ENCODE measurements at regions not wholly inside any gene's neighbourhood (a gene's known extent, or its start where the extent isn't known, plus 50 kb on each side); places are given as distances from the start of the nearest gene placed in this dataset.
A peak's percentile ranks its signal among the peaks of the same experiment; 100 is the strongest.

DNA sequence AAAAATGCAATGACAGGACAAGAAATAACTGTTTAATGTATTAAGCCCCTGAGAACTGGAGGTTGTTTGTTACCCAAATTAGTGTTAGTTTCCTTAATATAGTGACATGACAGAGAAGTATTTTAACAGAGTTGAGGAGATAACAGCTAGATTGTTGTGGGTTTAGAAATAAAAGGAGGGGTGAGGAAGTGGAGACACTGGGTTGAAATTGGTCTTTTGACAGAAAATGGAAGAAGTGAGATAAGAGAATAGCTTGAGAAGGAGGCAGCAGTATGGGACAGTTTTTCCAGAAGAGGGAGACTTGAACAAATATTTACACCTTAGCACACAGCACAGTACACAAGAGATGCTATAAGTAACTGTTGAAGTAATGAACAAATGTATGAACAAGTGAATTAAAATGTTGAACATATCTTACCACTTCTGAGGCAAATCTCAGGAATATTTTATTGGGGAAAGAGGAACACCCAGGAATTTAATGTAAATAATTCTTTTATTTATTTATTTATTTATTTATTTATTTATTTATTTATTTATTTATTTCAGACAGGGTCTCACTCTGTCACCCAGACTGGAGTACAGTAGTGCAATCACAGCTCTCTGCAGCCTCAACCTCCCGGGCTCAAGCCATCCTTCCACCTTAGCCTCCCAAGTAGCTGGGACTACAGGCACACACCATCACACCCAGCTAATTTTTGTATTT lies 58.0 kb upstream of the EGFL6 start:
- Histone ChIP-seq H3K4me1 (ENCODE audit: insufficient read depth, low read length) (no peaks in the 10 kb centered on the region), H3K36me3 (ENCODE audit: insufficient read depth, low read length) (no peaks in the 10 kb centered on the region), H3K9me3 (ENCODE audit: control insufficient read depth in 1 of 2, insufficient read depth in 1 of 2, low read length in 2 of 2) (no peaks in the 10 kb centered on the region), H3K4me3 (ENCODE audit: low read length) (no peak overlapping the region), H3K27me3 (ENCODE audit: control insufficient read depth in 1 of 2, insufficient read depth in 2 of 2, low read length in 2 of 2) (no peaks in the 10 kb centered on the region), H3K27ac (ENCODE audit: low read depth in 1 of 2, low read length in 2 of 2) (no peak overlapping the region)
- Mint-ChIP-seq H3K36me3 (ENCODE audit: low read depth) (no peaks in the 10 kb centered on the region), H3K27me3 (no peaks in the 10 kb centered on the region), H3K4me3 (no peak overlapping the region), H3K4me1 (ENCODE audit: low read depth) (no peaks in the 10 kb centered on the region), H3K9me3 (no peaks in the 10 kb centered on the region), H3K27ac (no peak overlapping the region)
- no peak for DNase-seq
- ATAC-seq (ENCODE audit: poor library complexity) = no peak
- TF ChIP-seq, protein P1, sequence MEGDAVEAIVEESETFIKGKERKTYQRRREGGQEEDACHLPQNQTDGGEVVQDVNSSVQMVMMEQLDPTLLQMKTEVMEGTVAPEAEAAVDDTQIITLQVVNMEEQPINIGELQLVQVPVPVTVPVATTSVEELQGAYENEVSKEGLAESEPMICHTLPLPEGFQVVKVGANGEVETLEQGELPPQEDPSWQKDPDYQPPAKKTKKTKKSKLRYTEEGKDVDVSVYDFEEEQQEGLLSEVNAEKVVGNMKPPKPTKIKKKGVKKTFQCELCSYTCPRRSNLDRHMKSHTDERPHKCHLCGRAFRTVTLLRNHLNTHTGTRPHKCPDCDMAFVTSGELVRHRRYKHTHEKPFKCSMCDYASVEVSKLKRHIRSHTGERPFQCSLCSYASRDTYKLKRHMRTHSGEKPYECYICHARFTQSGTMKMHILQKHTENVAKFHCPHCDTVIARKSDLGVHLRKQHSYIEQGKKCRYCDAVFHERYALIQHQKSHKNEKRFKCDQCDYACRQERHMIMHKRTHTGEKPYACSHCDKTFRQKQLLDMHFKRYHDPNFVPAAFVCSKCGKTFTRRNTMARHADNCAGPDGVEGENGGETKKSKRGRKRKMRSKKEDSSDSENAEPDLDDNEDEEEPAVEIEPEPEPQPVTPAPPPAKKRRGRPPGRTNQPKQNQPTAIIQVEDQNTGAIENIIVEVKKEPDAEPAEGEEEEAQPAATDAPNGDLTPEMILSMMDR (IDR thresholded peaks at IDR 0.05) = no peak
- ChIA-PET CTCF (interaction anchor here (2.1 kb wide), 1 partner anchor 20 kb away, joined by 4 read pairs; no protein-coding TSS in a partner anchor), POLR2A (no interaction called here)
- intact Hi-C loops (cut with DNase I, micrococcal nuclease) = no loop called here

- Histone ChIP-seq H3K27ac (ENCODE audit: low read depth in 1 of 2, low read length in 2 of 2) (no peak overlapping the region), H3K36me3 (ENCODE audit: insufficient read depth, low read length) (no peaks in the 10 kb centered on the region), H3K4me1 (ENCODE audit: insufficient read depth, low read length) (no peaks in the 10 kb centered on the region), H3K27me3 (ENCODE audit: control insufficient read depth in 1 of 2, insufficient read depth in 2 of 2, low read length in 2 of 2) (no peaks in the 10 kb centered on the region), H3K4me3 (ENCODE audit: low read length) (no peak overlapping the region), H3K9me3 (ENCODE audit: control insufficient read depth in 1 of 2, insufficient read depth in 1 of 2, low read length in 2 of 2) (no peaks in the 10 kb centered on the region)
- ChIA-PET CTCF (interaction anchor here (0.8 to 1.9 kb wide), 5 partner anchors 11 to 561 kb away, joined by 3 to 9 read pairs (median 3); no protein-coding TSS in a partner anchor), POLR2A (no interaction called here)
- H3K27ac Mint-ChIP-seq = no peak overlapping the region
- H3K36me3 Mint-ChIP-seq (ENCODE audit: low read depth) = no peaks in the 10 kb centered on the region
- no peaks in the 10 kb centered on the region for H3K27me3 Mint-ChIP-seq
- DNase-seq (no peak), ATAC-seq (ENCODE audit: poor library complexity) (no peak)
- intact Hi-C loops (cut with DNase I, micrococcal nuclease) = loop anchor here (2.0 to 10.0 kb wide), 6 partner anchors 141 to 1737 kb away; partner anchors contain the start of gene TCEANC (in 1 of the 2)
- no peaks in the 10 kb centered on the region for H3K9me3 Mint-ChIP-seq
- TF ChIP-seq, protein P1 (IDR thresholded peaks at IDR 0.05) = no peak
- no peak overlapping the region for H3K4me3 Mint-ChIP-seq
- H3K4me1 Mint-ChIP-seq (ENCODE audit: low read depth) = no peaks in the 10 kb centered on the region
Observed at GRCh38 chrX:13507893-13508292, 61.5 kb upstream of the EGFL6 start.

DNA sequence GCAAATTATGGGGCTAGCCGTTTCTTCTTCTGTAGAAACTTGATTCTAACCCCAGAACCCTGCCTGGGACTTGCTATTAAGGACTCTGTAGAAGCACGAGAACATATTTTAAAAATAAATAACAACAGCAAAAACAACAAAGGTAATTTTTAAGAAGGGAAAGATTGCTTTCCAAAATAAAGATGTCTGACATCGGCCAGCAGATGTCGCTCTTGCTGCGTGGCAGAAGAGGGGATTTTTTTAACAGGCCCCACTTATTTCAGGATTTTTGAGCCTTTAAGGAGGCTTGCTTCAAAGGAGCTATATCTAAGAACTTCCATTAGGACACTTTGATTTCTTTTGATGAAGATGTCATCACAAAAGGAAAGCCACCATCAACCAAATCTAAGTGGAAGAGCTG lies 62.8 kb upstream of the EGFL6 start:
- no peak overlapping the region for H3K4me3 Mint-ChIP-seq
- H3K36me3 ChIP-seq (ENCODE audit: insufficient read depth, low read length) = no peaks in the 10 kb centered on the region
- intact Hi-C loops (cut with DNase I, micrococcal nuclease) = loop anchor here (1.0 to 10.0 kb wide), 6 partner anchors 142 to 1638 kb away; partner anchors contain the start of gene TCEANC (in 1 of the 2)
- TF ChIP-seq, protein P1 (IDR thresholded peaks at IDR 0.05) = peak; percentile 76
- no peaks in the 10 kb centered on the region for H3K27me3 ChIP-seq (ENCODE audit: control insufficient read depth in 1 of 2, insufficient read depth in 2 of 2, low read length in 2 of 2)
- H3K4me3 ChIP-seq (ENCODE audit: low read length) = no peak overlapping the region
- no peak overlapping the region for H3K27ac Mint-ChIP-seq
- no peaks in the 10 kb centered on the region for H3K4me1 ChIP-seq (ENCODE audit: insufficient read depth, low read length)
- DNase-seq (peak; percentile 12 to 73 (median 38)), ATAC-seq (ENCODE audit: poor library complexity) (no peak)
- CTCF ChIA-PET = interaction anchor here (0.7 to 1.9 kb wide), 5 partner anchors 17 to 560 kb away, joined by 3 to 9 read pairs (median 5); partner anchors contain the start of gene GEMIN8
- no peaks in the 10 kb centered on the region for H3K4me1 Mint-ChIP-seq (ENCODE audit: low read depth)
- POLR2A ChIA-PET = interaction anchor here (1.2 kb wide), 1 partner anchor 525 kb away, joined by 6 read pairs; no protein-coding TSS in a partner anchor
- no peaks in the 10 kb centered on the region for H3K36me3 Mint-ChIP-seq (ENCODE audit: low read depth)
- no peaks in the 10 kb centered on the region for H3K9me3 ChIP-seq (ENCODE audit: control insufficient read depth in 1 of 2, insufficient read depth in 1 of 2, low read length in 2 of 2)
- no peaks in the 10 kb centered on the region for H3K9me3 Mint-ChIP-seq
- H3K27ac ChIP-seq (ENCODE audit: low read depth in 1 of 2, low read length in 2 of 2) = no peak overlapping the region
- no peaks in the 10 kb centered on the region for H3K27me3 Mint-ChIP-seq
